H9 (cell line): ENCODE measurements at regions not wholly inside any gene's neighbourhood (a gene's known extent, or its start where the extent isn't known, plus 50 kb on each side); places are given as distances from the start of the nearest gene placed in this dataset.
"Not testable (repeated sequence)": the region's sequence is repeated elsewhere in the genome, so short reads cannot be mapped to it uniquely, and the experiment has no call there.

Source experiments
- DNase-seq: peaks from one replicate; pipeline ENCODE4 v3.0.0-alpha.2; 2017
- H2AFZ ChIP-seq: one replicate; pipeline ENCODE4 v1.6.1; 2013; ENCODE audit warnings: mild to moderate bottlenecking, low read length, control low read depth, moderate library complexity
- H2AK5ac ChIP-seq: 2 replicates; pipeline ENCODE4 v1.6.1; 2013; ENCODE audit warnings: low read length, control low read depth, mixed read lengths; ENCODE audit not compliant: insufficient read length
- H2BK120ac ChIP-seq: one replicate; pipeline ENCODE4 v1.6.1; 2013; ENCODE audit warnings: low read depth, mild to moderate bottlenecking, low read length, control low read depth, inconsistent platforms; ENCODE audit not compliant: poor library complexity, severe bottlenecking
- H2BK12ac ChIP-seq: 2 replicates; pipeline ENCODE4 v1.6.1; 2013; ENCODE audit warnings: low read length, control low read depth, mixed read lengths, low read depth; ENCODE audit not compliant: insufficient read length
- H2BK15ac ChIP-seq: 2 replicates; pipeline ENCODE4 v1.6.1; 2013; ENCODE audit warnings: low read depth, low read length, control low read depth
- H2BK20ac ChIP-seq: one replicate; pipeline ENCODE4 v1.6.1; 2013; ENCODE audit warnings: low read depth, mild to moderate bottlenecking, low read length, control low read depth, inconsistent platforms; ENCODE audit not compliant: poor library complexity, severe bottlenecking
- H2BK5ac ChIP-seq: 2 replicates; pipeline ENCODE4 v1.6.1; 2013; ENCODE audit warnings: low read length, control low read depth, mixed read lengths; ENCODE audit not compliant: insufficient read length
- H3K14ac ChIP-seq: 2 replicates; pipeline ENCODE4 v1.6.1; 2013; ENCODE audit warnings: low read length, control low read depth; ENCODE audit not compliant: insufficient read depth
- H3K18ac ChIP-seq: 2 replicates; pipeline ENCODE4 v1.6.1; 2013; ENCODE audit warnings: low read depth, mild to moderate bottlenecking, mixed read lengths, low read length, control low read depth; ENCODE audit not compliant: insufficient read length
- H3K23ac ChIP-seq: 2 replicates; pipeline ENCODE4 v1.6.1; 2013; ENCODE audit warnings: low read length, control low read depth, mixed read lengths, low read depth; ENCODE audit not compliant: insufficient read length
- H3K23me2 ChIP-seq: 2 replicates; pipeline ENCODE4 v1.6.1; 2013; ENCODE audit warnings: low read depth, mild to moderate bottlenecking, mixed read lengths, low read length, control low read depth; ENCODE audit not compliant: insufficient read length, poor library complexity, severe bottlenecking
- H3K27ac ChIP-seq: 2 replicates; pipeline ENCODE4 v1.5.1; 2013; ENCODE audit warnings: low read length, control low read depth, mixed read lengths, low read depth; ENCODE audit not compliant: insufficient read length
- H3K27me3 ChIP-seq: 2 replicates; pipeline ENCODE4 v1.6.1; 2013; ENCODE audit warnings: low read length, control low read depth, inconsistent platforms; ENCODE audit not compliant: insufficient read depth
- H3K4ac ChIP-seq: 2 replicates; pipeline ENCODE4 v1.6.1; 2013; ENCODE audit warnings: low read depth, mild to moderate bottlenecking, control low read depth, inconsistent platforms, low read length, moderate library complexity
- H3K4me1 ChIP-seq: 2 replicates; pipeline ENCODE4 v1.6.1; 2013; ENCODE audit warnings: low read length, control low read depth, inconsistent platforms; ENCODE audit not compliant: insufficient read depth
- H3K4me2 ChIP-seq: 2 replicates; pipeline ENCODE4 v1.6.1; 2013; ENCODE audit warnings: low read length, control low read depth, mixed read lengths; ENCODE audit not compliant: insufficient read length, insufficient read depth
- H3K56ac ChIP-seq: 2 replicates; pipeline ENCODE4 v1.6.1; 2013; ENCODE audit warnings: low read depth, mild to moderate bottlenecking, mixed read lengths, low read length, control low read depth; ENCODE audit not compliant: insufficient read length
- H3K79me1 ChIP-seq: 2 replicates; pipeline ENCODE4 v1.6.1; 2013; ENCODE audit warnings: low read depth, mild to moderate bottlenecking, moderate library complexity, low read length, control low read depth, inconsistent platforms; ENCODE audit not compliant: insufficient read depth, poor library complexity, severe bottlenecking
- H3K79me2 ChIP-seq: 2 replicates; pipeline ENCODE4 v1.6.1; 2013; ENCODE audit warnings: low read length, control low read depth, inconsistent platforms; ENCODE audit not compliant: insufficient read depth
- H3K9ac ChIP-seq: 2 replicates; pipeline ENCODE4 v1.6.1; 2013; ENCODE audit warnings: low read length, control low read depth, mixed read lengths; ENCODE audit not compliant: insufficient read length; ENCODE audit errors: extremely low read depth
- H3K9me3 ChIP-seq: one replicate; pipeline ENCODE4 v1.6.1; 2013; ENCODE audit warnings: low read depth, low read length, inconsistent platforms; ENCODE audit not compliant: control insufficient read depth
- H3T11ph ChIP-seq: one replicate; pipeline ENCODE4 v1.6.1; 2013; ENCODE audit warnings: mild to moderate bottlenecking, low read length, control low read depth, inconsistent platforms
- H4K20me1 ChIP-seq: one replicate; pipeline ENCODE4 v1.6.1; 2013; ENCODE audit not compliant: control insufficient read depth, insufficient read length, insufficient read depth
- H4K5ac ChIP-seq: 2 replicates; pipeline ENCODE4 v1.6.1; 2013; ENCODE audit warnings: low read depth, mild to moderate bottlenecking, mixed read lengths, low read length, control low read depth; ENCODE audit not compliant: insufficient read length
- H4K8ac ChIP-seq: replicated peaks from 2 replicates; pipeline ENCODE4 v1.6.1; 2013; ENCODE audit warnings: low read length, control low read depth, mixed read lengths, low read depth; ENCODE audit not compliant: insufficient read length
- H4K91ac ChIP-seq: 2 replicates; pipeline ENCODE4 v1.6.1; 2013; ENCODE audit warnings: low read depth, mild to moderate bottlenecking, moderate library complexity, mixed read lengths, low read length, control low read depth; ENCODE audit not compliant: insufficient read length
- H3K27ac Mint-ChIP-seq, 3 experiments: 2 replicates in 2 of 3; 3 replicates in 1 of 3; pipeline ENCODE4 v1.8.0; 2020 to 2021; ENCODE audit warnings: mixed read lengths in 3 of 3, mild to moderate bottlenecking in 1 of 3, moderate library complexity in 1 of 3
- H3K27me3 Mint-ChIP-seq: 2 replicates; pipeline ENCODE4 v1.8.0; 2021; ENCODE audit warnings: low read depth, mild to moderate bottlenecking, moderate library complexity, mixed read lengths
- H3K36me3 Mint-ChIP-seq, 3 experiments: 2 replicates in 2 of 3; 3 replicates in 1 of 3; pipeline ENCODE4 v1.8.0; 2020 to 2021; ENCODE audit warnings: low read depth in 3 of 3, mixed read lengths in 3 of 3; ENCODE audit not compliant: insufficient read depth in 1 of 3
- H3K4me1 Mint-ChIP-seq, 2 experiments: 2 replicates each; pipeline ENCODE4 v1.8.0; 2020; ENCODE audit warnings: mixed read lengths in 2 of 2
- H3K4me3 Mint-ChIP-seq, 2 experiments: 2 replicates in 1 of 2; 3 replicates in 1 of 2; pipeline ENCODE4 v1.8.0; 2020 to 2021; ENCODE audit warnings: mild to moderate bottlenecking in 2 of 2, mixed read lengths in 2 of 2, moderate library complexity in 1 of 2
- H3K9me3 Mint-ChIP-seq, 2 experiments: 2 replicates in 1 of 2; 3 replicates in 1 of 2; pipeline ENCODE4 v1.8.0; 2020; ENCODE audit warnings: mild to moderate bottlenecking in 2 of 2, mixed read lengths in 2 of 2, moderate library complexity in 1 of 2
- WGBS: extraction: QIAGEN DNeasy Blood & Tissue Kit; methylation state at CpG from one replicate; pipeline ENCODE4 v1.1.7; 2013; ENCODE audit warnings: missing lambda C conversion rate, low lambda C conversion rate, mixed read lengths; ENCODE audit not compliant: insufficient read length; ENCODE audit errors: extremely low coverage; 5-methylcytosine and 5-hydroxymethylcytosine counted together

DNA sequence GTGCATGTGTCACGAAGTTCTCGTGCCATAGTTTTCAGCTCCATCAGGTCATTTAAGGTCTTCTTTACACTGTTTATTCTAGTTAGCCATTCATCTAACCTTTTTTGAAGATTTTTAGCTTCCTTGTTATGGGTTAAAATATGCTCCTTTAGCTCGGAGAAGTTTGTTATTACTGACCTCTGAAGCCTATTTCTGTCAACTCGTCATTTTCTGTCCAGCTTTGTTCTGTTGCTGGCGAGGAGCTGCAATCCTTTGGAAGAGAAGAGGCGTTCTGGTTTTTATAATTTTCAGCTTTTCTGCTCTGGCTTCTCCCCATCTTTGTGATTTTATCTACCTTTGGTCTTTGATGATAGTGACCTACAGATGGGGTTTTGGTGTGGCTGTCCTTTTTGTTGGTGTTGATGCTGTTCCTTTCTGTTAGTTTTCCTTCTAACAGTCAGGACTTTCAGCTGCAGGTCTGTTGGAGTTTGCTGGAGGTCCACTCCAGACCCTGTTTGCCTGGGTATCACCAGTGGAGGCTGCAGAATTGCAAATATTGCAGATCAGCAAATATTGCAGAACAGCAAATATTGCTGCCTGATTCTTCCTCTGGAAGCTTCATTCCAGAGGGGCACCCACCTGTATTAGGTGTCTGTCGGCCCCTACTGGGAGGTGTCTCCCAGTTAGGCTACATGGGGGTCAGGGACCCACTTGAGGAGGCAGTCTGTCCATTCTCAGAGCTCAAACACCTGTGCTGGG lies 157.7 kb upstream of the ITGA6 start:
- H3K23ac ChIP-seq, H2BK5ac ChIP-seq, H3K14ac ChIP-seq, H2BK120ac ChIP-seq, H2BK12ac ChIP-seq, H3K9me3 ChIP-seq, H3T11ph ChIP-seq, H3K27me3 ChIP-seq, H4K5ac ChIP-seq, H2BK15ac ChIP-seq, H4K91ac ChIP-seq, H3K56ac ChIP-seq, H3K9ac ChIP-seq, H2AFZ ChIP-seq, H2AK5ac ChIP-seq, H3K4me2 ChIP-seq, H4K8ac ChIP-seq, H3K23me2 ChIP-seq, DNase-seq, H2BK20ac ChIP-seq, H3K27ac ChIP-seq, H3K27me3 Mint-ChIP-seq, H3K79me2 ChIP-seq, H3K4me1 ChIP-seq, H3K4me3 Mint-ChIP-seq, H4K20me1 ChIP-seq, H3K18ac ChIP-seq, H3K79me1 ChIP-seq, H3K4ac ChIP-seq: not testable (repeated sequence)
- H3K4me1 Mint-ChIP-seq = peaks cover 25 to 34% of the 10 kb centered on the region in 2 experiments
- H3K9me3 Mint-ChIP-seq = peaks cover 26 to 27% of the 10 kb centered on the region in 2 experiments
- 0 out of 7 replicates have a peak overlapping the region, but pooled peaks of 1 of the 3 experiments have one; percentile 29 for H3K27ac Mint-ChIP-seq
- WGBS = no CpG with 5 or more reads among the region's 7 CpGs
- peaks cover 0 to 14% (median 2%) of the 10 kb centered on the region in 3 experiments; a peak in 5 of 7 replicates for H3K36me3 Mint-ChIP-seq
